ENCODE measurements at regions not wholly inside any gene's neighbourhood (a gene's known extent, or its start where the extent isn't known, plus 50 kb on each side); places are given as distances from the start of the nearest gene placed in this dataset.

DNA sequence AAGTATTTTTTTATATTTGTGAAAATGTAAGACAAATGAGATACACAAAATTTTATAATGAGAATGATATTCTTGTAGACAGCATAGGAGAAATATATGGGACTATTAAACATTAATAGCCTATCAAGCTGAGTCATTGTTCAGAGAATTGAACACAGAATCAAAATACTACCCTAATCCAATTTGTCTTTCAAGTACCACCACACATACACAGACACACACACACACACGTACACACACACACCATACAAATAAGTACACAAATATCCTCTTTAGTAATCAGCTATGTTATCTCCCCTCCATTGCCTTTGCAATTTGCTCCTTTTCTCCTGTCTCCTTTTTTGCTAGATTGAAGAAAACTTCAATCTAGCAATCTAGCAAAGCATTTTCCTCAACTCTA, 499.3 kb downstream of the FOXG1 start:
- Mint-ChIP-seq H3K27me3 (no peaks in the 10 kb centered on the region), H3K9me3 (peaks cover 13% of the 10 kb centered on the region), H3K4me3 (no peak overlapping the region), H3K36me3 (ENCODE audit: low read depth) (no peaks in the 10 kb centered on the region), H3K4me1 (no peaks in the 10 kb centered on the region), H3K27ac (no peak overlapping the region)
- DNase-seq: no peak
- POLR2A ChIA-PET: no interaction called here
- CTCF ChIA-PET: no interaction called here

DNA sequence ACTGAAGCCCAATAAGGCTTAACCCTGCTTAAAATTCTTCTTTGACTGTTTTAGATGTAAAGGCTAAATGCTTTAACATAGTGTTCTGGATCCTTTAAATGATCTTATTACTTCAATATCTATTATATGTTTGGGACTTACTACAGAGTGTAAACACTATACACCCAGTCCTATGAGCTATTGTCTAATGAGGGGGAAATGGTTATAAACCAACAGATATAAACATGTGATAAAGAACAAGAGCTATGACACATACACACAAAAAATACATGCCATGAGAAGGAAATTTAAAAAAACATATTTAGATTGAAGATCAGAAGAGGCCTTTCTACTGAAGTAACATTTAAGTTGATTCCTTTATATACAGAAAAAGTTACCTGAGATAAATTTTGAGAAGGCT, 505.1 kb downstream of the FOXG1 start:
- Mint-ChIP-seq H3K36me3 (ENCODE audit: low read depth) (no peaks in the 10 kb centered on the region), H3K27me3 (no peaks in the 10 kb centered on the region), H3K4me3 (no peak overlapping the region), H3K4me1 (no peaks in the 10 kb centered on the region), H3K9me3 (no peaks in the 10 kb centered on the region), H3K27ac (no peak overlapping the region)
- no peak for DNase-seq
- ChIA-PET CTCF (no interaction called here), POLR2A (no interaction called here)

DNA sequence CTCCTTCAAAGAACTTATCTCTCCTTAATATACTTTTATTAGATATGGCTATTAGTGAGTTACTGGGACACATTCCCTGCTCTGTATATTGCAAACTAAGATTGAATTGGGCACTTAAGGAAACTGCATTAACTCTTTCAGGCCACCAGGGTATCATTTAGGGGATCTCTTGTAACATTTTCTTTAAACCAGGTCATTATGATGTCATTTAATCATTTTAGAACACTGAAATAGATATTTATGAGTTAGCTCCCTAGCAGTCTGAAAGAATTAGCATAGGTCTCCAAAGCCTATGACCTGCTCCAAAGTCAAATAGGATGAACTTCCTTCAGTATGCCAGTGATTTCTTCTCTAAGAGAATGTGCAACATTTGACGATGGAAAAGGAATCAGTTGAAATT, 506.9 kb downstream of the FOXG1 start:
- ChIA-PET POLR2A (no interaction called here), CTCF (no interaction called here)
- Mint-ChIP-seq H3K4me1 (no peaks in the 10 kb centered on the region), H3K4me3 (no peak overlapping the region), H3K27me3 (no peaks in the 10 kb centered on the region), H3K9me3 (no peaks in the 10 kb centered on the region), H3K27ac (no peak overlapping the region), H3K36me3 (ENCODE audit: low read depth) (no peaks in the 10 kb centered on the region)
- DNase-seq: no peak

DNA sequence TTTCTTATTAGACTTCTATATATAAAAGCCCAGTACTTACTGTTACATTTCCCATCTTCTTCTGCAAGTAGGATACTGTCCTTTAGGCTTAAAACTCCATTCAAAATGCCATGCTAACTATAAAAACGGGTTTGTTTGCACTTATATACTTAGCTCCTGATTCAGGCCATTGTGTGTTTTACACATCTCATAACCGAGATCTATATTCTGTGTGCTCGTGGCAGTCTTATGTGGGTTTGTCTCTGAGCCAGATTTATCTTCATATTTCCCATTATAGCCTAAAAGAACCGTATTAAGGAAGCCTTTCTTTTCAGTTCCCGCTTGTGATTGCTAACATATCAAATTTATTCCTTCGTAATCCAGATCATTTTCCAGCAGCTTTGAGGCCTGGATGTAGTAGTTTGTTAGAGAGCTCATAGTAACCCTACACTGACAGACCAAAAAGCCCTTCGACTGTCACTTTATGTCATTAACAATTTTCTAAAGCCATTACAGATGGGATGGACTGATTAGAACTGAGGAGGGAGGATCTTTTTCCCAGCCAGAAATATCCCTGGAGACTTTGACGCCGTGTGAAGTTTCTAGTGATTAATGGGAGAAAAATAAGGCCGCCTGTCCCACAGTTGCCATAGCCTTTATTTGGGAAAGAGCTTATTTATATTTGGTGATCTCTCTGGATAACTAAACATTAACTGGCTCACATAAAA, 508.5 kb downstream of the FOXG1 start:
- ChIA-PET CTCF (no interaction called here), POLR2A (no interaction called here)
- no peak overlapping the region for H3K4me3 Mint-ChIP-seq
- H3K36me3 Mint-ChIP-seq (ENCODE audit: low read depth): no peaks in the 10 kb centered on the region
- no peak for DNase-seq
- H3K9me3 Mint-ChIP-seq: no peaks in the 10 kb centered on the region
- no peak overlapping the region for H3K27ac Mint-ChIP-seq
- H3K27me3 Mint-ChIP-seq: no peaks in the 10 kb centered on the region
- no peaks in the 10 kb centered on the region for H3K4me1 Mint-ChIP-seq

DNA sequence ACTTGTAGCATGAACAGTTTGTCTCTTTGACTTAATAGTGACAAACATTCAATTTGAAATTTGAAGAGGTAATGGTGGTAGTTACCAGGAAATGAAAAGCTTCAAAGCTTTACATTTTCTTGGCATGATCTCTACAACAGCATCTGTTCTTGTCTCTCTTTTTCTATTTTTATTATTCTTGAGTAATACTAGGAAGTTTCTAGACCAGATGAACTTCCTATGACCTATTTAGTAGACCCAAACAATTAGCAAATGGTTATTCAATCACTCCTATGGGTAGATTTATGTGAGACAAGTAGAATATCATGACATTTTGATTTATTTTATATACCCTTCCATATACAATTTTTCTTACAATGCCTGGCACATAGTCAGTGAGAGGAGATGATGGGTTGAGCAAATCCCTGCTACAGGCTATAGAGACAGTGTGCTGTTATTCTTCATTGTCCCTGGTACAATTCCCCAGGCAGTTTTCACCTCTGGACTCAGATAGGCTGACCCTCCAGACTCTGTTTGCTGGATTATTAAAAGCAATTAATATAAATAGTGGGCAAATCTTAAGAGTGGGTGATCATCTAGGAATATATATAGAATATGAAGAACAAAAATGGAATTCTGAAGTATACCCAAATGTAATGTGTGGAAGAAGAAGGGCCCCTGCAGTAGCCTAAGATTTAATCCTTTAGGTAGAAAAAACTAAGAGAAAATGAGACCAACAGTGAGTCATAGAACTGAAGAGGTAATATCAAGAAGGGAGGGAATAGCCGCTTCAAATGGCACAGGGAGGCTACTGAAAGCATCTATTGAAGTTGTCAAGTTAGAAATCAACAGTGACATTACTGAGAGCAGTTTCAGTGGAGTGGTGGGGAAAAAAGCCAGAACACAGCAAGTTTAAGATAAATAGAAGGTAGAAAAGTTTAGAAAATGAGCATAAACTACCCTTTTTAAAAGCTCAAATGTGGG, 512.0 kb downstream of the FOXG1 start:
- no peak overlapping the region for H3K27ac Mint-ChIP-seq
- no peaks in the 10 kb centered on the region for H3K9me3 Mint-ChIP-seq
- no peak overlapping the region for H3K4me3 Mint-ChIP-seq
- H3K36me3 Mint-ChIP-seq (ENCODE audit: low read depth): no peaks in the 10 kb centered on the region
- POLR2A ChIA-PET: no interaction called here
- DNase-seq: no peak
- no peaks in the 10 kb centered on the region for H3K27me3 Mint-ChIP-seq
- CTCF ChIA-PET: interaction anchor here (0.6 kb wide), 1 partner anchor 839 kb away, joined by 4 read pairs; no protein-coding TSS in a partner anchor
- no peaks in the 10 kb centered on the region for H3K4me1 Mint-ChIP-seq

DNA sequence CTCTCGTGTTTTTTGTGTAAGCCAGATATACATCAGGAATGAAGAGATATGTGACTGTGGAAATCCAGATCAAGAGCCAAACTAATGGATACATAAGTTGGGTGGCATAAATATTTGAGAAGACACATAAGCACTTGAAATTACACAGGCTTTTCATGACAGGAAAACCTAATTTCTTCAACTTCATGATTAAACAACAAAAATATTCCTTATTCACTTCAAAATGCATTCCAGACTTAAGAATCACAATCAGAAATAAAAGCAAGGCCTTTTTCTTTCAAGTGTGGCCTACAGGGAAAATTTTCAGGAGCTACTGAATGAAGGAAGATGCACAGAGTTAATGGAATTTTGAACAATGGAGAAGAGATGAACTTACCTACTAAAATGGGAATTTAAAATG, 515.6 kb downstream of the FOXG1 start:
- ChIA-PET POLR2A (no interaction called here), CTCF (no interaction called here)
- H3K9me3 Mint-ChIP-seq: no peaks in the 10 kb centered on the region
- no peak for DNase-seq
- no peaks in the 10 kb centered on the region for H3K27me3 Mint-ChIP-seq
- no peak overlapping the region for H3K4me3 Mint-ChIP-seq
- H3K27ac Mint-ChIP-seq: no peak overlapping the region
- H3K4me1 Mint-ChIP-seq: no peaks in the 10 kb centered on the region
- H3K36me3 Mint-ChIP-seq (ENCODE audit: low read depth): no peaks in the 10 kb centered on the region

DNA sequence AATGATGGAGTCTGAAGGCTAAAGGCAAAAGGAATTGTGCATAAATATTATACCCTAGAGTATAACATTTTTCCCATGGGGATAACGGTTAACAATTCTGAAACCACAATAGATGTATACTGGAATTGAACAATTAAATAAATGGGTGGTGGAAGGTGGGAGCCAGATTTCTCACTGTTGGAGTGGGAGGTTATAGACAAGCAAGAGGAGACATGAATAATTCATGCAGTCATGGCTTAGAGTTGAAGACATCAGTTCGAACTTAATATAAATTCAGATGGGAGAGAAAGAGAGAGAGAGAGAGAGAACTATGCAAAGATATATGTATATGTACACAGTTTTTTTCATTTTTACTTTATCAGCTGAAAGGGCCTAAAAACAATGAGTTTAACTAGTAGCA, 523.9 kb downstream of the FOXG1 start:
- Mint-ChIP-seq H3K9me3 (peaks cover 13% of the 10 kb centered on the region), H3K4me3 (no peak overlapping the region), H3K4me1 (no peaks in the 10 kb centered on the region), H3K36me3 (ENCODE audit: low read depth) (no peaks in the 10 kb centered on the region), H3K27ac (no peak overlapping the region), H3K27me3 (no peaks in the 10 kb centered on the region)
- CTCF ChIA-PET: no interaction called here
- POLR2A ChIA-PET: no interaction called here
- DNase-seq: no peak

DNA sequence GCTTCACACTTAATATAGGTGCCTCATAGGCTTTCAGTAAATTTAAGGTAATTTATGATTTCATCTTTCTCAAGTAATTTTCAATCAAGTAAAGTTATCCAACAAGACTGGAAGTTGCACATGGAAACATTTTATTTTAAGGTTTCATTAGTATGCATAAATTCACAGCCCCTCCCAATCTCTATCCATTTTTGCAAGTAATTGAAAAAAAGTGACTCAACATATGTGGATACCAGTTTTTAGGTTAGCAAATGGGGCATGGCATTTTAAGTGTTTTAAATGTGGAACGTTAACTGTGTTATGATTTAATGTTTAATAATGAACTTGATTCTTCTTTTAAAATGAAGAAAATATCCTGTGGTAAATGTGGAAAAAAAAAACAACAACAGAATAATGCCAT, 532.8 kb downstream of the FOXG1 start:
- no peaks in the 10 kb centered on the region for H3K27me3 Mint-ChIP-seq
- peaks cover 27% of the 10 kb centered on the region for H3K9me3 Mint-ChIP-seq
- no peak overlapping the region for H3K4me3 Mint-ChIP-seq
- no peak for DNase-seq
- H3K36me3 Mint-ChIP-seq (ENCODE audit: low read depth): no peaks in the 10 kb centered on the region
- POLR2A ChIA-PET: no interaction called here
- CTCF ChIA-PET: no interaction called here
- H3K27ac Mint-ChIP-seq: no peak overlapping the region
- H3K4me1 Mint-ChIP-seq: no peaks in the 10 kb centered on the region

DNA sequence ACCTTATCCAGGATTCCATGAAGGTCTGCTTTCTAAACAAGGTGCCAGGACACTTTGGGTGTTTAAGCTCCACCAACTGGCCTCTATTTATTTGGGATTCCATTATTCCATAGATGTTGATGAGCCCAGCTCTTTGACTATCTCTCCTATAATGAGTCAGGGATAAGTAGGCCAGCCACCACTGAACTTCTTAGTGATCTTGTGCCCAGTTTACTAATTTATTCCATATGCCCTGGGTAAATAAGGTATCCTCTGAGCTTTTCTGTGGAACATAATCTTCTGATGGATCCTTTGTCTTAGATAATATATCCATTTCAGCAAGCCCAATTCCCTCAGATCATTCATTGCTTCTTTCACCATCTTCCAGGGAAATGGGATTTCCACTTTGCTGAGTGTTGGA, 535.0 kb downstream of the FOXG1 start:
- Mint-ChIP-seq H3K36me3 (ENCODE audit: low read depth) (no peaks in the 10 kb centered on the region), H3K27me3 (no peaks in the 10 kb centered on the region), H3K9me3 (peaks cover 14% of the 10 kb centered on the region), H3K4me1 (no peaks in the 10 kb centered on the region), H3K27ac (no peak overlapping the region), H3K4me3 (no peak overlapping the region)
- ChIA-PET POLR2A (no interaction called here), CTCF (interaction anchor here (0.5 kb wide), 1 partner anchor 209 kb away, joined by 4 read pairs; no protein-coding TSS in a partner anchor)
- DNase-seq: no peak

DNA sequence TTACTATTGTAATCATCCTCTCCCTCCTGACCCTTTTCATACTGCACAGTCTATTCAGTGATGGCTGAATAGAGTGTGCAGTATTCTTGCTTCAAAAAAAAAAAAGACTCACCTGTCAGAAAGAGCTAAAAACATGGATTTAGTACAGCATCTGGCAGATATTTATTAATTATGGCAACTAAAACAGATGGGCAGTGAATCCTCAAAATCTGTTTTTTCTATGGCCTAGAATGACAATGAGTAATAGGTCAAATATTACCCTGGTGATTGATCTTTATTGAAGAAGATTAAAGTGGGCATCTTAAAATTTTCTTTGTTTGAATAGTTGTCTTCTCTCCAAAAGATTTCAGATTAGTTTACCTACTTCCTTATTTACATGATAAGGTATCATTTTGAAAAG, 543.6 kb downstream of the FOXG1 start:
- ChIA-PET POLR2A (no interaction called here), CTCF (no interaction called here)
- H3K4me3 Mint-ChIP-seq: no peak overlapping the region

DNA sequence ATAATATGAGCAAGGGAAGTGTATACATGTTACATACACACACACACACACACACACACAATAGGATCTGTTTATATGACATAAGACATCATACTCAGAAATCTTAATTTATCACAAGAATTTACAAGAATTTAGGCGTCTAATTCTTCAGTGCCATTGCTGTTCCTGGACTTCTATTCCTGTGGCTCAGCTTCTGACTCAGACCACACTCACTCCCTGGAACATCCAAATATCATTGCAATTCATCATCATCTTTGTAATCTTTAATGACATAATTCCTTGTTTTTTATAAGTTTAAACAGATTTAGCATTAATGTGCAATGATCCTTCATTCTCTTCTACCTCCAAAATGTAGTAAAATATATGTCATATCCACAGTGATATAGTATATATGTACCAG, 544.2 kb downstream of the FOXG1 start:
- ChIA-PET CTCF (no interaction called here), POLR2A (no interaction called here)
- Mint-ChIP-seq H3K36me3 (ENCODE audit: low read depth) (no peaks in the 10 kb centered on the region), H3K9me3 (peaks cover 4% of the 10 kb centered on the region), H3K27ac (no peak overlapping the region), H3K4me3 (no peak overlapping the region), H3K27me3 (no peaks in the 10 kb centered on the region), H3K4me1 (no peaks in the 10 kb centered on the region)
- no peak for DNase-seq

More for the DNA sequence above, 543.6 kb downstream of the FOXG1 start:
- H3K27ac Mint-ChIP-seq: no peak overlapping the region
- no peaks in the 10 kb centered on the region for H3K36me3 Mint-ChIP-seq (ENCODE audit: low read depth)
- no peaks in the 10 kb centered on the region for H3K4me1 Mint-ChIP-seq
- peaks cover 4% of the 10 kb centered on the region for H3K9me3 Mint-ChIP-seq
- H3K27me3 Mint-ChIP-seq: no peaks in the 10 kb centered on the region
- no peak for DNase-seq

DNA sequence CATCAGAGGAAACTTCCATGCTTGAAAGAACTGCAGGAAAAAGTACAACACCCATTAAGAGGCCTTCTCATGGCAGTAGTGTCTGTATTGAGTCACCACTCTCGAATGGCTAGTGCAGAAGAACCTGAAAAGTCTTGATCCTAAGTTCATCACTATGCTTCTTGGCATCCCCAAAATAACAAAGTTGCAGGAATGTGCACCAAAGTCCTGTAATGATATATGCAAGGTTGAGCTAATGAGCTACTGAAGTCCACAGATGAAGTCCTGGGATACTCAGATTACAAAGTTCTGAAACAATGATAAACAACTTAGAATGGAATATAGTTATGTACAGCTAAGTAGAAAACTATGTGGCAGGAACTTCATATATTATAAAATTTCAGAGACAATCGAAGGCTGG, 545.4 kb downstream of the FOXG1 start:
- Mint-ChIP-seq H3K4me1 (no peaks in the 10 kb centered on the region), H3K27me3 (no peaks in the 10 kb centered on the region), H3K36me3 (ENCODE audit: low read depth) (no peaks in the 10 kb centered on the region), H3K4me3 (no peak overlapping the region), H3K27ac (no peak overlapping the region), H3K9me3 (peaks cover 4% of the 10 kb centered on the region)
- no peak for DNase-seq
- ChIA-PET POLR2A (no interaction called here), CTCF (no interaction called here)

DNA sequence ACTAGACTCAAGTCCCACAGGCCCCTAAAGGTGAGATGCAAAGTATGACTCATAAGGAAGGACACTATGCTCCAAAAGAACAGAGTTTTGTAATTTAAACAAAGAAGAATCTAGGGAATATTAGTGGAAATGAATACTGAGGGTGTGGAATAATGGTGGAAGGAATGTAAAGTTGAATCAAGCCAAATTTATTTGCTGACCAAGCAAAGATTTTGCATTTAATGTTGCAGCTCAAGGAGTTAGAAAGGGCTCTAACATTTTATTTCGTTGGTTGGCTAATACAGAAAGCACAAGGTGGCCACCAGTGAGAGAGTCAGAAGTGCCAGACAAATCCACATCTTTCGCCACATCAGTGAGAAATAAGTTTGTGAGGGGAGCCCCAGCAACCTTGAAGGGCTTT, 550.3 kb downstream of the FOXG1 start:
- no peak overlapping the region for H3K4me3 Mint-ChIP-seq
- DNase-seq: no peak
- ChIA-PET POLR2A (no interaction called here), CTCF (no interaction called here)
- H3K36me3 Mint-ChIP-seq (ENCODE audit: low read depth): no peaks in the 10 kb centered on the region
- no peaks in the 10 kb centered on the region for H3K27me3 Mint-ChIP-seq
- peaks cover 15% of the 10 kb centered on the region for H3K9me3 Mint-ChIP-seq
- no peak overlapping the region for H3K27ac Mint-ChIP-seq
- no peaks in the 10 kb centered on the region for H3K4me1 Mint-ChIP-seq

DNA sequence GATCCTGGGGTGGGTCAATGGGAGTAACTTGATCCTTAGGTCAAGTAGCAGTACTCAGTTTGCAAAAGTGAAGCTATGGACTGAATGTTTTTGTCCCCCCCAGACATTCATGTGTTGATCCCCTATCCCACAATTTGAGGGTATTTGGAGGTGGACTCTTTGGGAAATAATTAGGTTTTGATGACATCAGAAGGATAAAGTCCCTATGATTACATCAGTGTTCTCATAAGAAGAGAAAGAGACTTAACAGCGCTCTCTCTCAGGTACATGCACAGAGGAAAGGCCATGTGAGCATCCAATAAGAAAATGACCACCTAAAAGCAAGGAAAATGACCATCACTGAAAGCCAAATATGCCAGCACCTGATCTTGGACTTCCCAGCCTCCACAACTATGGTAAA, 550.8 kb downstream of the FOXG1 start:
- DNase-seq: no peak
- H3K27me3 Mint-ChIP-seq: no peaks in the 10 kb centered on the region
- H3K36me3 Mint-ChIP-seq (ENCODE audit: low read depth): no peaks in the 10 kb centered on the region
- CTCF ChIA-PET: no interaction called here
- POLR2A ChIA-PET: no interaction called here
- H3K9me3 Mint-ChIP-seq: peaks cover 17% of the 10 kb centered on the region
- H3K4me1 Mint-ChIP-seq: no peaks in the 10 kb centered on the region
- no peak overlapping the region for H3K4me3 Mint-ChIP-seq
- no peak overlapping the region for H3K27ac Mint-ChIP-seq
